ENCODE measurements at regions not wholly inside any gene's neighbourhood (a gene's known extent, or its start where the extent isn't known, plus 50 kb on each side); places are given as distances from the start of the nearest gene placed in this dataset.
"Not testable (repeated sequence)": the region's sequence is repeated elsewhere in the genome, so short reads cannot be mapped to it uniquely, and the experiment has no call there.

- Histone ChIP-seq H3K4me3 (replicated peaks; ENCODE audit: low read depth, low read length) (no peak overlapping the region), H3K36me3 (ENCODE audit: control insufficient read depth, insufficient read depth, low read length) (no peaks in the 10 kb centered on the region), H3K27me3 (replicated peaks; ENCODE audit: control insufficient read depth, insufficient read depth, low read length) (no peaks in the 10 kb centered on the region)
- no peak for TF ChIP-seq CTCF (IDR thresholded peaks at IDR 0.05; ENCODE audit: insufficient read depth, low read length, poor library complexity, severe bottlenecking)
- DNase-seq (ENCODE audit: extremely low read depth, insufficient read length) = no peak
Observed at GRCh38 chr10:107520348-107520747, 355.8 kb upstream of the SORCS1 start.

- no peak for TF ChIP-seq CTCF (IDR thresholded peaks at IDR 0.05; ENCODE audit: insufficient read depth, low read length, poor library complexity, severe bottlenecking)
- no peak for DNase-seq (ENCODE audit: extremely low read depth, insufficient read length)
Observed at GRCh38 chr10:107517811-107518210, 353.3 kb upstream of the SORCS1 start.

GRCh38 chr10:107516349-107516748 is 351.8 kb upstream of the SORCS1 start:
- no peak for TF ChIP-seq CTCF (IDR thresholded peaks at IDR 0.05; ENCODE audit: insufficient read depth, low read length, poor library complexity, severe bottlenecking)
- DNase-seq (ENCODE audit: extremely low read depth, insufficient read length) = no peak
- no peaks in the 10 kb centered on the region for H3K27me3 ChIP-seq (replicated peaks; ENCODE audit: control insufficient read depth, insufficient read depth, low read length)
- no peaks in the 10 kb centered on the region for H3K36me3 ChIP-seq (ENCODE audit: control insufficient read depth, insufficient read depth, low read length)
- H3K4me3 ChIP-seq (replicated peaks; ENCODE audit: low read depth, low read length) = no peak overlapping the region

More at GRCh38 chr10:107517811-107518210, 353.3 kb upstream of the SORCS1 start:
- Histone ChIP-seq H3K36me3 (ENCODE audit: control insufficient read depth, insufficient read depth, low read length) (no peaks in the 10 kb centered on the region), H3K27me3 (replicated peaks; ENCODE audit: control insufficient read depth, insufficient read depth, low read length) (no peaks in the 10 kb centered on the region), H3K4me3 (replicated peaks; ENCODE audit: low read depth, low read length) (no peak overlapping the region)

GRCh38 chr10:107504011-107504410 is 339.5 kb upstream of the SORCS1 start:
- not testable (repeated sequence) for H3K27me3 ChIP-seq (replicated peaks; ENCODE audit: control insufficient read depth, insufficient read depth, low read length); H3K36me3 ChIP-seq (ENCODE audit: control insufficient read depth, insufficient read depth, low read length); H3K4me3 ChIP-seq (replicated peaks; ENCODE audit: low read depth, low read length); DNase-seq (ENCODE audit: extremely low read depth, insufficient read length)

GRCh38 chr10:107502229-107502985 is 337.9 kb upstream of the SORCS1 start:
- H3K27me3 ChIP-seq (replicated peaks; ENCODE audit: control insufficient read depth, insufficient read depth, low read length) = no peaks in the 10 kb centered on the region
- H3K36me3 ChIP-seq (ENCODE audit: control insufficient read depth, insufficient read depth, low read length) = no peaks in the 10 kb centered on the region
- no peak for DNase-seq (ENCODE audit: extremely low read depth, insufficient read length)
- no peak overlapping the region for H3K4me3 ChIP-seq (replicated peaks; ENCODE audit: low read depth, low read length)
- TF ChIP-seq CTCF (IDR thresholded peaks at IDR 0.05; ENCODE audit: insufficient read depth, low read length, poor library complexity, severe bottlenecking) = no peak

- H3K4me3 ChIP-seq (replicated peaks; ENCODE audit: low read depth, low read length) = no peak overlapping the region
- no peaks in the 10 kb centered on the region for H3K36me3 ChIP-seq (ENCODE audit: control insufficient read depth, insufficient read depth, low read length)
- no peaks in the 10 kb centered on the region for H3K27me3 ChIP-seq (replicated peaks; ENCODE audit: control insufficient read depth, insufficient read depth, low read length)
- TF ChIP-seq CTCF (IDR thresholded peaks at IDR 0.05; ENCODE audit: insufficient read depth, low read length, poor library complexity, severe bottlenecking) = no peak
- DNase-seq (ENCODE audit: extremely low read depth, insufficient read length) = no peak
Observed at GRCh38 chr10:107498983-107499382, 334.5 kb upstream of the SORCS1 start.

Data from GM06990 (cell line).